OCI-LY7 (cell line): ENCODE measurements at regions not wholly inside any gene's neighbourhood (a gene's known extent, or its start where the extent isn't known, plus 50 kb on each side); places are given as distances from the start of the nearest gene placed in this dataset.
A peak's percentile ranks its signal among the peaks of the same experiment; 100 is the strongest.
"Not testable (repeated sequence)": the region's sequence is repeated elsewhere in the genome, so short reads cannot be mapped to it uniquely, and the experiment has no call there.

Source experiments
- BruUV-seq: library from RNA; stranded (reverse); fragments of 400-500 nt; replicated peaks from 2 replicates; lab custom pipeline; 2021; lab: Mats Ljungman, UMichigan
- CTCF ChIA-PET: fragments of 300-600 bp; sonication (Branson Sonifier 250); formaldehyde crosslinking; loops from one replicate; lab custom pipeline; 2022; ENCODE audit warnings: antibody characterized with exemption; ENCODE audit not compliant: unreplicated experiment; lab: Charles Lee
- POLR2A ChIA-PET: fragments of 300-600 bp; sonication (Branson Sonifier 250); formaldehyde crosslinking; loops from one replicate; lab custom pipeline; 2022; ENCODE audit warnings: antibody characterized with exemption; lab: Charles Lee
- DNase-seq: peaks from one replicate; pipeline ENCODE4 v3.0.0-alpha.2; 2015; ENCODE audit warnings: low spot score
- H2AFZ ChIP-seq: fragments of 200-600 bp; sonication (generic), shearing (Covaris generic); 2 replicates; pipeline ENCODE4 v1.6.1; 2014; ENCODE audit warnings: mild to moderate bottlenecking, antibody characterized with exemption, low read length, moderate library complexity
- H3K27ac ChIP-seq: fragments of 200-600 bp; sonication (generic); 2 replicates; pipeline ENCODE4 v1.5.1; 2014; ENCODE audit warnings: mixed run types, low read depth, mild to moderate bottlenecking, moderate library complexity, low read length, inconsistent platforms; ENCODE audit not compliant: poor library complexity, severe bottlenecking
- H3K36me3 ChIP-seq: fragments of 200-600 bp; sonication (generic); 2 replicates; pipeline ENCODE4 v1.6.1; 2014; ENCODE audit warnings: mild to moderate bottlenecking, antibody characterized with exemption, low read length, moderate library complexity, mixed read lengths; ENCODE audit not compliant: insufficient read depth
- H3K4me1 ChIP-seq: fragments of 200-600 bp; sonication (generic); 2 replicates; pipeline ENCODE4 v1.5.1; 2014; ENCODE audit warnings: mild to moderate bottlenecking, low read length; ENCODE audit not compliant: insufficient read depth, poor library complexity, severe bottlenecking
- H3K4me2 ChIP-seq: fragments of 200-600 bp; sonication (generic); 2 replicates; pipeline ENCODE4 v1.6.1; 2014; ENCODE audit warnings: mild to moderate bottlenecking, low read length
- H3K4me3 ChIP-seq: fragments of 200-600 bp; sonication (generic); 2 replicates; pipeline ENCODE4 v1.5.1; 2014; ENCODE audit warnings: mild to moderate bottlenecking, low read depth, low read length; ENCODE audit not compliant: poor library complexity, severe bottlenecking
- H3K79me2 ChIP-seq: fragments of 200-600 bp; sonication (generic); 2 replicates; pipeline ENCODE4 v1.6.1; 2016; ENCODE audit warnings: low read depth, mild to moderate bottlenecking, low read length, moderate library complexity, mixed read lengths; ENCODE audit not compliant: insufficient read depth
- H3K9me2 ChIP-seq: fragments of 200-600 bp; sonication (generic); 2 replicates; pipeline ENCODE4 v1.6.1; 2016; ENCODE audit warnings: mild to moderate bottlenecking, low read length, mixed read lengths; ENCODE audit not compliant: insufficient read depth
- H3K9me3 ChIP-seq: fragments of 200-600 bp; sonication (generic); 2 replicates; pipeline ENCODE4 v1.6.1; 2014; ENCODE audit warnings: mild to moderate bottlenecking, mixed run types, low read length, mixed read lengths
- H4K20me1 ChIP-seq: fragments of 200-600 bp; sonication (generic); 2 replicates; pipeline ENCODE4 v1.6.1; 2014; ENCODE audit warnings: mild to moderate bottlenecking, antibody characterized with exemption, low read length, moderate library complexity, mixed read lengths; ENCODE audit not compliant: insufficient read depth
- CTCF ChIP-seq: fragments of 200-600 bp; sonication (generic); conservative IDR thresholded peaks from 2 replicates; pipeline ENCODE4 v1.5.1; 2014; ENCODE audit warnings: mild to moderate bottlenecking, antibody characterized with exemption, low read length, moderate library complexity, mixed read lengths
- EZH2phosphoT487 ChIP-seq: fragments of 200-600 bp; sonication (generic); IDR thresholded peaks from 2 replicates; pipeline ENCODE4 v1.6.1; 2018; ENCODE audit warnings: low read depth, borderline replicate concordance, mild to moderate bottlenecking, mixed run types, antibody characterized with exemption, low read length, moderate library complexity, mixed read lengths
- intact Hi-C: fragments of 100-400 bp; cut with micrococcal nuclease; formaldehyde crosslinking; loops from one replicate; pipeline ENCODE4 v1.10.0; 2022; ENCODE audit not compliant: unreplicated experiment

GRCh38 chr5:45893309-45893708 is 197.1 kb upstream of the HCN1 start:
- ChIA-PET POLR2A (interaction anchor here (0.8 kb wide), 1 partner anchor 16 kb away, joined by 3 read pairs; no protein-coding TSS in a partner anchor), CTCF (no interaction called here)
- TF ChIP-seq EZH2phosphoT487 = no peak
- no peak for TF ChIP-seq CTCF
- Histone ChIP-seq H3K4me3 (no peak overlapping the region), H3K36me3 (no peaks in the 10 kb centered on the region), H3K9me2 (no peaks in the 10 kb centered on the region), H3K27ac (no peak overlapping the region), H3K4me2 (no peak overlapping the region), H3K79me2 (no peaks in the 10 kb centered on the region), H3K9me3 (0 out of 2 replicates have a peak, but pooled peaks cover 6% of the 10 kb centered on the region), H3K4me1 (no peaks in the 10 kb centered on the region), H4K20me1 (no peaks in the 10 kb centered on the region), H2AFZ (no peak overlapping the region)
- no TSS peak for BruUV-seq
- intact Hi-C loops = no loop called here
- no peak for DNase-seq

GRCh38 chr5:45890441-45891080 is 194.4 kb upstream of the HCN1 start:
- BruUV-seq, H3K9me3 ChIP-seq, H3K4me2 ChIP-seq, H3K4me3 ChIP-seq, H3K27ac ChIP-seq, H3K36me3 ChIP-seq, CTCF ChIA-PET, POLR2A ChIA-PET, H2AFZ ChIP-seq, H3K79me2 ChIP-seq, H3K9me2 ChIP-seq, DNase-seq, intact Hi-C loops, H3K4me1 ChIP-seq, H4K20me1 ChIP-seq: not testable (repeated sequence)

GRCh38 chr5:45862763-45863162 is 166.6 kb upstream of the HCN1 start:
- H3K9me3 ChIP-seq = peaks cover 22% of the 10 kb centered on the region; the same call in 1 of the 2 replicates
- no peaks in the 10 kb centered on the region for H3K4me1 ChIP-seq
- no peaks in the 10 kb centered on the region for H4K20me1 ChIP-seq
- H3K27ac ChIP-seq = no peak overlapping the region
- no peaks in the 10 kb centered on the region for H3K79me2 ChIP-seq
- CTCF ChIA-PET = no interaction called here
- H2AFZ ChIP-seq = no peak overlapping the region
- BruUV-seq = no TSS peak
- intact Hi-C loops = loop anchor here (10.0 kb wide), 1 partner anchor 482 kb away; no protein-coding TSS in a partner anchor
- H3K36me3 ChIP-seq = no peaks in the 10 kb centered on the region
- POLR2A ChIA-PET = interaction anchor here (1.5 kb wide), 1 partner anchor 16 kb away, joined by 3 read pairs; no protein-coding TSS in a partner anchor
- no peak for DNase-seq
- no peak for TF ChIP-seq EZH2phosphoT487
- TF ChIP-seq CTCF = peak; percentile 35; the same call in 1 of the 2 replicates
- no peak overlapping the region for H3K4me2 ChIP-seq
- H3K9me2 ChIP-seq = no peaks in the 10 kb centered on the region
- H3K4me3 ChIP-seq = no peak overlapping the region
